NAMALWA (cell line): ENCODE measurements at regions not wholly inside any gene's neighbourhood (a gene's known extent, or its start where the extent isn't known, plus 50 kb on each side); places are given as distances from the start of the nearest gene placed in this dataset.

Source experiments
- DNase-seq: peaks from one replicate; pipeline ENCODE4 v3.0.0-alpha.2; 2015; ENCODE audit warnings: low spot score

DNA sequence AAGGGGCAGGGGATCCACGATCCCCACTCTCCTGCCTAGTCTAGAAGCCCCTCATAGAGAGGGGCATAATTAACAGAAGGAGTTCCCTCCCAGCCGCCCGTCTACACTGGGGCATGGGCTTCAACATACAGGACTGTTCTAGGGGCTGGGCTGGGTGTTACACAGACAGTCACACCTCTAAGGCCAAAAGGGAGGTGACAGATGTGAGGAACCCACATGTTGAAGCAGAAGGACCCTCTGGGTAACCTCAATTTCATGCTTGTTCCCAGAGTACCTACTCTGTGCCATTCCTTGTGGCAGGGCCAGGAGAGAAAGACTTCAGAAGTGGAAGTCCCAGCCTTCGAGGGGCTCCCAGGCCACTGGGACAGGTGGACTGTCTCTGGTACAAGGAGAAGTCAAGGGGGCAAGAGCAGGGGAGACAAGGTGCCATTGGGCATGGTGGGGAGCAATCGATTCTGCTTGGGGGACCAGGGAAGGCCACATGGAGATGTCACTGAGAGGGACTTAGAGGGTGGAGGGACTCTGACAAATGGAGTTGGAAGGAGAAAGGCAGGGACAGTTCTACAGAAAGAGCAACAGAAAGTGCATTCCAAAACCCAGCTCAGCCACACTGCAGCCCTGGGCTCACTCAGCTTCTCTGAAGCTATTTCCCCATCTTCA is 71.3 kb downstream of the CPN2 start:
- no peak for DNase-seq

DNA sequence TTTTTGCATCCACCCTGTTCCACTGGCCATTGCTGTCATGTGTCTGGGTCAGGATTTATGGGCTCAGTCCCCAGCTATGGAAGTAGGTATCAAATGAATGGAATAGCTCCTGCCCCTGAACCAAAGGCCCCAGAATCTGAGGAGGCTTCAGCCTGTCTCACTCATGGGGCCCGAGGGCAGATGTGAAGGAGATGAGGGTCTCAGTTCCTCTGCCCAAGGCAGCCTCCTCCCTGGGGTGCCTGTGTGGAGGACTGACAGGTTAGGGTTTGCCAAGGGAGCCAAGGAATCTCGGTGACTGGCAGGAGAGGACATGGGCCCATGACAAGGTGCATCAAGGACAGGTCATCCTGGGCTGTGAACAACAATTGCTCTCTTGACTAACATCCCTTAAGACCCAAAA is 70.4 kb downstream of the CPN2 start:
- no peak for DNase-seq

DNA sequence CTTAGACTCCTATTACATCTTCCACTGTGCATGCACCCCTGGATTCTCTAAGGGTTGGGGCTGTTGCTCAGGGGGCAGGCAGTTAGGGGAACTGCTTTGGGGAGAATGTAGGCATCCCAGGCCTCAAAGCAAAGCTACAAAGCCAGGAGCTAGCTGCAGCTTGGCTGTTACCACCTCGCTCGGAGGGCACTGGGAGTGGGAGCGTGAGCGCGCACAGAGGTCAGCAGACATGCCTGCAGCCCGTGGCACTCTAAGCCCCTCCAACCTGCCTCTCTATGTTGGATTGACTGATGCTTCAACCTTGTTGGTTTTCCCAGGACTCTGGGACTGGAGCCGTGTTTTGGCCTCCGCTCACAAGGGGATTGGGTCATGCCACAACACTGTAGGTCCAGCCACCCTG is 69.8 kb downstream of the CPN2 start:
- DNase-seq = no peak

DNA sequence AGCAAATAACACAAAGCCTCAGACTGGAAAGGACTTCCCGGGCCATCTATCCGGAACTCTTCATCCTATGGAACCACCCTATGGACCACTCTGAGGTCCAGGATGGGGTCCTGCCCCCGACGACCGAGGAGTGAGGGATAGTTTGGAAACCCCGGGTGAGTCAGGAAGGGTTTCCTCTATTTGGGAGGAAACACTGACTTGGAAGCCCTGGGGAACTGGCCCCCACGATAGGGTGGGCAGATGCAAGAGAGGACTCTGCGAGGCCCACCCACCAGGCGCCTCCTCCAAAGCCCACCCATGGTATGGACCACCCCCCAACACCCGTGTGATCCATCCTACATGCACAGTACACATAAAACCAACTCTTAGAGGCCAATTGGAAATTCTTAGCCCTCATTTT is 69.4 kb downstream of the CPN2 start:
- no peak for DNase-seq

DNA sequence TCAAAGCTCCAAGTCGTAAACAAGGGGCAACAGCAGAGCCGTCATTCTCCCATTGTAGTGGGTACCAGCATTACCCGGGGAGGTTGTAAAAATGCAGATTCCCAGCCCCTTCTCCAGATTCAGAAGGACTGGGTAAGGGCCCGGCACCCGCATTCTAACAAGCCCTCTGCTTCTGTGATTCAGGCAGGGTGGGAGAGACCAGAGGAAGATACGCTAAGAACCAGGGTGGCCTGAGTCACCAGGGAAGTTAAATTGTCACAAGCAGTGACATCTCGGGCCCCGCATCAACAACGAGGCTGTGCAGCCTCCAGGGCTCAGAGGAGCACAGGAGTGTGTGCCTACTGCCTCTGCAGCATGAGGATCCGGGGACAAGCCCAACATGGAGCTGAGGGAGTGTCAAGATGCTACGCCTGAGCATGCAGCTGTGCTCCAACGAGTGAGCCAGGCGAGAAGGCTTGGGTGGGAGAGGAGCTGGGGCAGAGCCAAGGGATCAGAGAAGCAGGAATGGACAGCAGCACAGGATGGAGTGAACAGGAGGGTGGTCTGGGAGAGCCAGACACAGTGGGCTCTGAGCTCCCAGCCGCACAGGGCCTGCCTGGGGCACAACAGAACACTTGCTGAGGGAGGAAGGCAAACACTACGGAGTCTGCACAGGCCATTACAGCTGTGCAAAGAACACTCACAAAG is 68.5 kb downstream of the CPN2 start:
- no peak for DNase-seq

DNA sequence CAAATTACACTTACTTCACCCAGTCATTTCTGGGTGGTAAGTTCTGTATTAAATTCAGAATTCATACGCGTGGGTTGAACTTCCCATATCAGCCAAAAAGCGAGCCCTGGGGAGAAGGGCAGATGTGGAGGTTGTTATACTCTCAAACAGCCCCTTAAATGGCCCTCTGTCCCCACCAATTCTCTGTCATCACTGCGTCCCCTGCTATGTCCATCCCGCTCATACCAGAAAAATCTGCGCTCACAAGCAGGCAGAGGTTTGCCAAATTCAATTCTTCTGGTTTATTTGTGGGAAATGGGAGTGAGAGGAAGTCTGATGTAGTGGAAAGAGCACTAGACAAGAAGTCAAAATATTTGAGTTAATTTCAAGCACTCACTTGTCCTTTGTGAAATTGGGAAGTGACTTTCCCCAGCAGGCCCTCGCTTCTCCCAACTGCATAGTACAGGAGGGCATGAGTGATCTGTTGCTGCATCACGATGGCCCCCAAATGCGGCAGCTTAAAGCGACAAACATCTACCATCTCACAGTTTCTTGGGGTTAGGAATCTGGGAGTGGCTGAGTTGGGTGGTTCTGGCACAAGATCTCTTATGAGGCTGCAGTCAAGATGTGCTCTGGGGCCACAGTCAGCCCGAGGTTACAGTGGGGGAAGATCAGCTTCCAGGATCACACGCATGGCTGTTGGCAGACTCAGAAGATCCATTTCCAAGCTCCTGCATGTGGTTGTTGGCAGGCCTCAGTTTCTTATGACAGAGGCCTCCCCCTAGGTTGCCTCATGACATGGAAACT is 67.7 kb downstream of the CPN2 start:
- no peak for DNase-seq

DNA sequence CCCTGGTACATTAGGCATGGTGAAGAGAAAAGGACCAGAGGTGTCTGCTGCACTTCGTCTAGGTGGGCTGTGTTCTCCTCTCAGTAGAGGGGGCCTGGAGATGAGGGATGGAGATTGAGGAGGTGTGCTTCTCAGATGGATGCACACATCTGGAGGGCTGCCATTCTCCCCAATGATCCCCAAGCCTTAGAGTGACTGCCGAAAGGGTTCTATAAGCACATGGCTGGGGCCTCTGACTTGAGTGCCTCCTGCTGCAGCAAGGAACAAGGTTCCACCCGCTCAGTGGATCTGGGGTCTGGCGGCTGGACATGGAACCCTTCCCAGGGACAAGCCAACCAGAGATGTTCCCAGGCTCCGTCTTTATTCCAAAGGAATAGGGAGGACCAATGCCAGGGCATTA is 66.8 kb downstream of the CPN2 start:
- DNase-seq = no peak

DNA sequence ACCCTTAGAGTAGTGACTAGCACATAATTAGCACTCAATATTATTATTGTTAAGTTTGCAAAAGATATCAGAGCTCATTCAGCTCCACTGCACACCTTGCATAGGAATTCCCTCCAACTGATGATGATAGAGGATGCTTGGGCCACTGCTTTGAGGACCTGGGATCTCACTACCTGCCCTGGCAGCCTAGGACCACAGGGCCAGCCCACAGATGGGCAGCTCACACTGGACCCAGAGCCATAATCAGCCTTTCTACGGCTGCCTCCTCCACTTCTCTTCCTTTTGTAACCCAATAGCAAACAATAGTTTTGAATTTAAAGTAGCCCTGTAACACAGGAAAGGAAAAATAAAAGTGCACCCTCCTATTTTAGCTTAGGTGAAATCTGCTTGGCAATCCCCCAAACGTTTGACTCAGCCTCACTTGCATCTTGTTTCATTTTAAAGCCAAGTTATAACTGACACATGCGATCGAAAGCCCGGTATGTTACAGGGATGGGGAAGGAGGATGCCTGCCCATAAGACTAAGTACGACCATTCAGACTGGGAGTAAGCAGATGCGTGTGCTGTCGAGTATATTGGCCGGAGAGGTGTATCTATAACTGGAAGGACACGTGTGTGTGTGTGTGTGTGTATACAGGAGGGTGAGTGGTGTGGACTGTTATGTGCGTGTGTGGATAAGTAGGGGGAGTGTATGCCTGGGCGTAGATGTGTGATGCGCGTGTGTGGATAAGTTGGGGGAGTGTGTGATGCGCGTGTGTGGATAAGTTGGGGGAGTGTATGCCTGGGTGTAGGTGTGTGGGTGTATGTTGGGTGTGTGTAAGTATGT is 65.9 kb downstream of the CPN2 start:
- no peak for DNase-seq

DNA sequence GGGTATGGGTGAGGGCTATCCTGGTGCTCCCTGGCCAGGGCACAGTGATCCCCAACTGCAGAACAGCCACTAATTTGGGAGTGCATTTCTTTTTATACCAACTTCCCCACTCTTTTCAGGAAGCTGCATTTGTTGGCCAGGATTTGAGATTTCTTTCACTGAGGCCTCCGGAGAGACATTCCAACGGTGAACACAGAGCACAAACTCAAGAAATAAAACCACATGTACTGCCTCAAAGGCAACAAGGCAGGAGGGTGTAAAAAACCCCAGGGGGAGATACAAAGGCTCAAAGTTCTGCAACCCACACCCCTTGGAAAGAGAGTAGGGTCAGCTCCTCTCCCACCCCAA is 65.3 kb downstream of the CPN2 start:
- DNase-seq = no peak

DNA sequence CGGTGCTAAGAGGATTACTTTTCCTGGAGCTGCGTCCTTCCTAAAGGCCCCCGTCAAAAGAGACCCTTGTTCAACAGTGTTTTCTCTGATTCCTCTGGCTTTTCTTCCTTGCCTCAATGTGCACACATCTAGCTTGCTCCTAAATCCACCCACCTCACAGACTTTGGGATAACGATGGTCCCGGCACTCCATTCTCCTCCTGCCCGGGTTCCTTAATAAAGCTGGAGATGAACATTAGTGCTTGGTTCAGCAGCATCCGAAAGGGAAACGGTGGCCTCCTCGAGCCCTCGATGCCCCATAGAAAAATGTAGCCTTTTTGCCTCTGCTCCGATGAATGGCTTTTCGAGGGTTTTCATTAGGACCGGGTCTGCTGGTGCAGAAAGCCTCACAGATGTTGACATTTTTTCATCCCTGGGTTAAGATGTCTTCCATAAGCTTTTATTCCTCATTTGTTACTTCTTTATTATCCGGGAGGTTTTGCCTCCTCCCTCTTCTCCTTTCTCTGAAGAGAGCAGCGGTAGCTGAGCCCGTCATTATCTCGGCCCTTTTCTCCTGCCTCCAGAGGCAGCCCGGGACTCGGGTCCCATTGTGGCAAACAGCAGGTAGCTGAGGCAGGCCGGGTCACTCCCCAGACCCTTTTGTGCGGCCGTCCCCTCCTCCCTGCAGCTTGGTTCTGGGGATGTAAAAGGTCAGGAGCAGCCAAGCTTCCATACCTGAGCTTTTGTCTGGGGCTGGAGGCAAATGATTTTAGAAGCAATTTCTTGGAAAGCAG is 64.6 kb downstream of the CPN2 start:
- DNase-seq = no peak

DNA sequence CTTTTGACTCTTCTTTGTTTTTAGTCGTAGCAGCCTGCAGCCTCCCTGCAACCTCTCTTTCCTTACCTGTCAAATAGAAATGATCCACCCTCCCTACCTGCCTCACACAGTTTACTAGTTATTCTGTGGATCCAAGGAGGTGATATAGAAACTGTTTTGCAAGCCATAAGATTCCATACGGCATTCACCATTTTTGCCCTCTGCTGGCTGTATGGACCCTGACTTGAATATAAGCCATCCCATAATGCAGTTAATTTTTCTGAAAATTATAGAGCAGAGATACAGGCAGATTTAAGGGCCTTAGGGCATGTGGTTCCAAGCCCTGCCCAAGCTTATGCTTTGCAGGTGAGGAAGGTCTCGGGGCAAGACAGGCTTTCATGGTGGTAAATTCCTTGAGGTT is 63.8 kb downstream of the CPN2 start:
- no peak for DNase-seq

DNA sequence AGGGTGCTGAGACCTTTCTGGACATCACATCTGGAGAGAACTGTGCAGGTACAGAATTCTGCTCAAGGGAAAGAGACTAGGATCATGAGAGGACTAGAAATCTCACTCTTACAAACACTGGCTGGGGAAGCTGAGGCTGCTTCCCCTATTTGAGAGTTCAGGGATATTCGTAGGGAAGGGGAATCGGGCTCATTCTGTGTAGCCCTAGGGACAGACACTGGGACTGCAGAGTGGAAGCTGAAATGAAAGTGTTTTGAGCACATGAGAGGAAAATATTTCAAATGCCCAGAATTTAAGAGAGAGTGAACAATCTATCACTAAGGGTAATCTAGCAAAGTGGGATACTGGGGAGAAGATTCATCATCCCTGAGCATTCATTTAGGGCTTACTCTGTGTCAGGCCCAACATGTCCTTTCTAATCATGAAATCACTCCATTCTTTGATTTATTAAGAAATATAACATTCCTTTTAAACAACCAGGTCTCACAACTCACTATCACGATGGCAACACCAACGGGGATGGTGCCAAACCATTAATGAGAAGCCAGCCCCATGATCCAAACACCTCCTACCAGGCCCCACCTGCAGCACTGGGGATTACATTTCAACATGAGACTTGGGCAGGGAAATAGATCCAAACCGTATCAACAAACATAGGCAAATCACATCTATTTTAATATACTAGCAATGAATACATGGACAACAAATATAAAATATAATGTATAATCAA is 63.0 kb downstream of the CPN2 start:
- no peak for DNase-seq
